Osteoblast (primary cell): ENCODE measurements at regions not wholly inside any gene's neighbourhood (a gene's known extent, or its start where the extent isn't known, plus 50 kb on each side); places are given as distances from the start of the nearest gene placed in this dataset.

Experiments used
- DNase-seq: peaks from one replicate; pipeline ENCODE4 v3.0.0; 2011; ENCODE audit warnings: low spot score, mixed read lengths; ENCODE audit not compliant: insufficient read length; ENCODE audit errors: missing footprints
- H2AFZ ChIP-seq: 2 replicates; pipeline ENCODE4 v1.6.0; 2011; ENCODE audit warnings: mild to moderate bottlenecking, low read length
- H3K27ac ChIP-seq: 2 replicates; pipeline ENCODE4 v1.5.1; 2011; ENCODE audit warnings: mild to moderate bottlenecking, low read depth, low read length, moderate library complexity
- H3K27me3 ChIP-seq: 2 replicates; pipeline ENCODE4 v1.6.0; 2012; ENCODE audit warnings: mild to moderate bottlenecking, control low read depth, inconsistent platforms, low read length, moderate library complexity; ENCODE audit not compliant: insufficient read depth
- H3K36me3 ChIP-seq: 2 replicates; pipeline ENCODE4 v1.5.1; 2011; ENCODE audit warnings: mild to moderate bottlenecking, low read length, control low read depth, moderate library complexity; ENCODE audit not compliant: insufficient read depth
- H3K4me1 ChIP-seq: 2 replicates; pipeline ENCODE4 v1.5.1; 2011; ENCODE audit warnings: mild to moderate bottlenecking, low read length, control low read depth, moderate library complexity; ENCODE audit not compliant: insufficient read depth
- H3K4me2 ChIP-seq: 2 replicates; pipeline ENCODE4 v1.6.0; 2011; ENCODE audit warnings: mild to moderate bottlenecking, low read length; ENCODE audit not compliant: insufficient read depth
- H3K4me3 ChIP-seq: fragments of 200-600 bp; sonication (generic); 3 replicates; pipeline ENCODE4 v1.5.1; 2012; ENCODE audit warnings: mild to moderate bottlenecking, low read length, inconsistent platforms; ENCODE audit not compliant: insufficient read depth
- H3K79me2 ChIP-seq: 2 replicates; pipeline ENCODE4 v1.6.0; 2012; ENCODE audit warnings: mild to moderate bottlenecking, low read length, control low read depth, inconsistent platforms; ENCODE audit not compliant: insufficient read depth
- H3K9me3 ChIP-seq: 2 replicates; pipeline ENCODE4 v1.5.1; 2011; ENCODE audit warnings: low read depth, low read length, control low read depth
- H4K20me1 ChIP-seq: 2 replicates; pipeline ENCODE4 v1.6.0; 2012; ENCODE audit warnings: mild to moderate bottlenecking, low read length, control low read depth; ENCODE audit not compliant: insufficient read depth
- CTCF ChIP-seq: IDR thresholded peaks from 2 replicates; pipeline ENCODE4 v1.5.1; 2011; ENCODE audit warnings: mild to moderate bottlenecking, low read depth, low read length, moderate library complexity; ENCODE audit errors: extremely low read depth

DNA sequence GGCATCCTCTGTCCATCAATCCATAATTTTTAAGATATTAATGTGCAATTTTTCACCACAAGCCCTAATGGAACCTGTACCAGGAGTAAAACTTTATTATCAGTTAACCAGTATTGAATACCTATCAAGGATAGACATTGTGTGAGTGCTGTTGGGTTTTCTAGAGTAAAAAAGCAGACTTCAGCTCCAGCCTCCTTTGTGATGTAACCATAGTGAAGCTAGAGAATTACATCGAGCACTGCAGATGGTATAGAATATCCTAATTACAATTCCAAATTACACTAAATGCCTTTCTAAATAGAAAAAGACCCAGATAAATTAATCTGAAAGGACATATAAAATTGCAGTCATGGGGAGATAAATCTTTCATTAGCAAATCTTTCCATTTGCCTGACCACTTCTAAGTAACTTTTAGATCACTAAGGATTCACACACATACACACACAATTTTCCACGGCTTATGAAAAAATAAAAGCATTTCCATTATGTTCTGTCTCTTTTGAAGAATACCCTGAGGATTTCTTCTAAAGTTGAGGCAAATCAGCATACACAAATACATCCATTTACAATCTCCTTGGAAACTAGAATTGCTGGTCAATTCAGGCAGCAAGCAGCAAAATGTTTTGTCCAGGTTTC, 117.1 kb upstream of the TANK start:
- no peak overlapping the region for H3K27ac ChIP-seq
- no peaks in the 10 kb centered on the region for H3K9me3 ChIP-seq
- no peak for DNase-seq
- H3K79me2 ChIP-seq: no peaks in the 10 kb centered on the region
- H3K4me3 ChIP-seq: no peak overlapping the region
- no peaks in the 10 kb centered on the region for H4K20me1 ChIP-seq
- H3K36me3 ChIP-seq: no peaks in the 10 kb centered on the region
- TF ChIP-seq CTCF: no peak
- no peak overlapping the region for H3K4me2 ChIP-seq
- no peak overlapping the region for H2AFZ ChIP-seq
- peaks cover 19% of the 10 kb centered on the region for H3K4me1 ChIP-seq
- H3K27me3 ChIP-seq: no peaks in the 10 kb centered on the region

DNA sequence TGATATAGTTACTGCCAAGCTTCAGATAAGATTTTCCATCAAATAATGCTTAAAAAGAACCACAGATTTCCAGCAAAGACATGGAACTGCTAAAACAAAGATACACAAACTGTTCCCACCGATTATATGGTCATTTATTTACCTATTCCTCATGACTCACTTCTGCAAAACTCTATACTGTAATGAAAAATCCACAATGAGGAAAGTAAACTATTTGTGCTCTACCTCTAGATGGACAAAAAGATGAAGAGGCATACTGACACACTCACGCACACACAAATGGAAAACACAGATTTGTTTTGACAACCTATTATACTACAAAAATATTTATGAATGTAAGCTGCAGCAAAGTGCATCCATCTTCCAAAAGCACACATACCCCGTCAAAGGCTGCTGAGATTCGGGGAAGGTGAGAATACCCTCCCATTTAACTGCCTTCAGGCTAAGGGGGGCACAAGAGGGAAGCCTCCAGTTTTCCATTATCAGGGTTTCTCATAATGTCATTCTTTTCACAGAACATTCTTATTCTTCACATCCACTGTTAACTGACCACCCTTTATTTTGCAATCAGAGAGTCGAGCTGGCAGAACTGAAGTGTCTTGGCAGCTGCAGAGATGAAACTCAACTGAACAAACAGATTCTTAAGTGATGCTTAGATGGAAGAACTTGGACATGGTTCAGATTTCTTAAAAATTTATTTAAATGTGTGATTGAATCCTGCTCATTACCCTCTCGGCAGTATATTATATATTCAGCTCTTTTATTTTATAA, 115.9 kb upstream of the TANK start:
- no peak for TF ChIP-seq CTCF
- Histone ChIP-seq H3K4me3 (no peak overlapping the region), H3K4me2 (no peak overlapping the region), H3K27me3 (no peaks in the 10 kb centered on the region), H3K36me3 (no peaks in the 10 kb centered on the region), H2AFZ (no peak overlapping the region), H4K20me1 (no peaks in the 10 kb centered on the region), H3K9me3 (no peaks in the 10 kb centered on the region), H3K27ac (no peak overlapping the region), H3K79me2 (no peaks in the 10 kb centered on the region), H3K4me1 (peaks cover 19% of the 10 kb centered on the region)
- DNase-seq: no peak

GRCh38 chr2:161044921-161045320, 115.3 kb upstream of the TANK start:
- H2AFZ ChIP-seq: no peak overlapping the region
- H3K27ac ChIP-seq: no peak overlapping the region
- H4K20me1 ChIP-seq: no peaks in the 10 kb centered on the region
- H3K4me1 ChIP-seq: peaks cover 19% of the 10 kb centered on the region
- no peaks in the 10 kb centered on the region for H3K27me3 ChIP-seq
- H3K4me3 ChIP-seq: no peak overlapping the region
- no peak for TF ChIP-seq CTCF
- no peaks in the 10 kb centered on the region for H3K79me2 ChIP-seq
- H3K4me2 ChIP-seq: no peak overlapping the region
- H3K9me3 ChIP-seq: no peaks in the 10 kb centered on the region
- H3K36me3 ChIP-seq: no peaks in the 10 kb centered on the region
- DNase-seq: no peak

DNA sequence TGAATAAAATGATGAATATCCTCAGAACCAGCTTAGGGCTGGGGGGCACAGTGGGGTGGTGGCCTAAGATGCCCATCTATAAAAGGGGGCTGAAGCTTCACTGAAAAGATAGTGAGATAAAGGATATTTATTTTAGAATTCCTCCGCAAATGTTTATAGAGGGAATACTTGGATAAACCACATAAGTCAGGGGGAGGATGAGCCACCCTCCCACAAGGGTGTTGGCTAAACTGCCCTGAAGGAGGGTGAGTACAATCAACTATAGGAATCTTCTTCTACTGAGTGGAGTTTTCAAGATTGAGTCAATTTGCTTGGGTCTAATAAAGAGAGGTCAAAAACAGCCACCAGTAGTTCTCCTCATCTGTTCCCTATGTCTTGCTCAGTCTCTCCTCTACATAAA, 114.5 kb upstream of the TANK start:
- no peak for DNase-seq
- Histone ChIP-seq H3K79me2 (no peaks in the 10 kb centered on the region), H3K4me2 (no peak overlapping the region), H3K4me1 (peaks cover 19% of the 10 kb centered on the region), H3K27ac (no peak overlapping the region), H3K4me3 (no peak overlapping the region), H3K27me3 (peaks cover 3% of the 10 kb centered on the region), H3K9me3 (no peaks in the 10 kb centered on the region), H2AFZ (no peak overlapping the region), H3K36me3 (no peaks in the 10 kb centered on the region), H4K20me1 (no peaks in the 10 kb centered on the region)
- no peak for TF ChIP-seq CTCF
